ENCODE measurements at regions not wholly inside any gene's neighbourhood (a gene's known extent, or its start where the extent isn't known, plus 50 kb on each side); places are given as distances from the start of the nearest gene placed in this dataset.

- Histone ChIP-seq H3K36me3 (ENCODE audit: insufficient read depth, low read length) (no peaks in the 10 kb centered on the region), H3K27ac (ENCODE audit: low read depth, low read length) (no peak overlapping the region), H3K4me2 (ENCODE audit: insufficient read depth, low read length) (no peak overlapping the region), H3K79me2 (ENCODE audit: insufficient read depth, low read length) (no peaks in the 10 kb centered on the region), H3K4me1 (ENCODE audit: insufficient read depth, low read length) (no peaks in the 10 kb centered on the region), H2AFZ (ENCODE audit: low read length) (peak overlapping the region; percentile 6), H3K4me3 (ENCODE audit: insufficient read depth, low read length) (no peak overlapping the region), H3K27me3 (ENCODE audit: insufficient read depth, low read length) (no peaks in the 10 kb centered on the region), H3K9me3 (ENCODE audit: low read depth, low read length) (no peaks in the 10 kb centered on the region), H4K20me1 (ENCODE audit: insufficient read depth, low read length) (no peaks in the 10 kb centered on the region)
- no peak for DNase-seq (ENCODE audit: insufficient read length, low spot score, missing footprints)
- TF ChIP-seq, protein P1, sequence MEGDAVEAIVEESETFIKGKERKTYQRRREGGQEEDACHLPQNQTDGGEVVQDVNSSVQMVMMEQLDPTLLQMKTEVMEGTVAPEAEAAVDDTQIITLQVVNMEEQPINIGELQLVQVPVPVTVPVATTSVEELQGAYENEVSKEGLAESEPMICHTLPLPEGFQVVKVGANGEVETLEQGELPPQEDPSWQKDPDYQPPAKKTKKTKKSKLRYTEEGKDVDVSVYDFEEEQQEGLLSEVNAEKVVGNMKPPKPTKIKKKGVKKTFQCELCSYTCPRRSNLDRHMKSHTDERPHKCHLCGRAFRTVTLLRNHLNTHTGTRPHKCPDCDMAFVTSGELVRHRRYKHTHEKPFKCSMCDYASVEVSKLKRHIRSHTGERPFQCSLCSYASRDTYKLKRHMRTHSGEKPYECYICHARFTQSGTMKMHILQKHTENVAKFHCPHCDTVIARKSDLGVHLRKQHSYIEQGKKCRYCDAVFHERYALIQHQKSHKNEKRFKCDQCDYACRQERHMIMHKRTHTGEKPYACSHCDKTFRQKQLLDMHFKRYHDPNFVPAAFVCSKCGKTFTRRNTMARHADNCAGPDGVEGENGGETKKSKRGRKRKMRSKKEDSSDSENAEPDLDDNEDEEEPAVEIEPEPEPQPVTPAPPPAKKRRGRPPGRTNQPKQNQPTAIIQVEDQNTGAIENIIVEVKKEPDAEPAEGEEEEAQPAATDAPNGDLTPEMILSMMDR (IDR thresholded peaks at IDR 0.05; ENCODE audit: extremely low read depth, low read depth, low read length), result no peak
Observed at GRCh38 chr5:98443881-98444280, 329.6 kb upstream of the RGMB start.

GRCh38 chr5:98453296-98453695 is 320.2 kb upstream of the RGMB start:
- Histone ChIP-seq H2AFZ (ENCODE audit: low read length) (no peak overlapping the region), H3K4me2 (ENCODE audit: insufficient read depth, low read length) (no peak overlapping the region), H3K36me3 (ENCODE audit: insufficient read depth, low read length) (no peaks in the 10 kb centered on the region), H3K4me3 (ENCODE audit: insufficient read depth, low read length) (no peak overlapping the region), H3K27ac (ENCODE audit: low read depth, low read length) (no peak overlapping the region), H3K27me3 (ENCODE audit: insufficient read depth, low read length) (no peaks in the 10 kb centered on the region), H3K9me3 (ENCODE audit: low read depth, low read length) (no peaks in the 10 kb centered on the region), H3K4me1 (ENCODE audit: insufficient read depth, low read length) (peaks cover 29% of the 10 kb centered on the region), H3K79me2 (ENCODE audit: insufficient read depth, low read length) (no peaks in the 10 kb centered on the region), H4K20me1 (ENCODE audit: insufficient read depth, low read length) (no peaks in the 10 kb centered on the region)
- TF ChIP-seq, protein P1 (IDR thresholded peaks at IDR 0.05; ENCODE audit: extremely low read depth, low read depth, low read length), result no peak
- DNase-seq (ENCODE audit: insufficient read length, low spot score, missing footprints), result no peak

DNA sequence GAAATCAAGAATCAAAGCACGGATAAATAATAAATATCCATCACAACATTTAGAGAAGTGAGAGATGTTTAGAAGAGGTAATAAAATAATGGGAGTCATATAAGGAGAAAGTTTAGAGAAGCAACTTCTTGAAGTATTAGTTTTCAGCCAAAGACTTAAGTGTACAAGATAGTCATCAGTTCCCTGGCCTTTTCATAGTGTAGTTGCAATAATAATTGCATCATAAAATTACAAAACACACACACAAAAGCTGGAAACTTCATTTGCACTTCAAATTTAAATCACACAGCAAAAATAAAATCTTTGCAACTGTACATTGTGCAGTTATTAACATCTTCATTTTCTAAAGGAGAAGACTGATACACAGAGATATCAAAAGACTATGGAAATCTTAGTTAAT is 319.1 kb upstream of the RGMB start:
- H3K27me3 ChIP-seq (ENCODE audit: insufficient read depth, low read length), result no peaks in the 10 kb centered on the region
- H3K4me1 ChIP-seq (ENCODE audit: insufficient read depth, low read length), result peaks cover 33% of the 10 kb centered on the region
- no peaks in the 10 kb centered on the region for H3K9me3 ChIP-seq (ENCODE audit: low read depth, low read length)
- no peaks in the 10 kb centered on the region for H3K36me3 ChIP-seq (ENCODE audit: insufficient read depth, low read length)
- H2AFZ ChIP-seq (ENCODE audit: low read length), result no peak overlapping the region
- no peak overlapping the region for H3K4me3 ChIP-seq (ENCODE audit: insufficient read depth, low read length)
- H3K27ac ChIP-seq (ENCODE audit: low read depth, low read length), result peak overlapping the region; percentile 93
- H3K79me2 ChIP-seq (ENCODE audit: insufficient read depth, low read length), result no peaks in the 10 kb centered on the region
- H4K20me1 ChIP-seq (ENCODE audit: insufficient read depth, low read length), result no peaks in the 10 kb centered on the region
- H3K4me2 ChIP-seq (ENCODE audit: insufficient read depth, low read length), result peak overlapping the region; percentile 76
- TF ChIP-seq, protein P1 (IDR thresholded peaks at IDR 0.05; ENCODE audit: extremely low read depth, low read depth, low read length), result no peak
- DNase-seq (ENCODE audit: insufficient read length, low spot score, missing footprints), result no peak

- no peaks in the 10 kb centered on the region for H4K20me1 ChIP-seq (ENCODE audit: insufficient read depth, low read length)
- H2AFZ ChIP-seq (ENCODE audit: low read length), result no peak overlapping the region
- H3K27ac ChIP-seq (ENCODE audit: low read depth, low read length), result peak overlapping the region; percentile 93
- no peaks in the 10 kb centered on the region for H3K9me3 ChIP-seq (ENCODE audit: low read depth, low read length)
- H3K27me3 ChIP-seq (ENCODE audit: insufficient read depth, low read length), result no peaks in the 10 kb centered on the region
- TF ChIP-seq, protein P1 (IDR thresholded peaks at IDR 0.05; ENCODE audit: extremely low read depth, low read depth, low read length), result peak; percentile 53
- H3K36me3 ChIP-seq (ENCODE audit: insufficient read depth, low read length), result no peaks in the 10 kb centered on the region
- peaks cover 33% of the 10 kb centered on the region for H3K4me1 ChIP-seq (ENCODE audit: insufficient read depth, low read length)
- no peaks in the 10 kb centered on the region for H3K79me2 ChIP-seq (ENCODE audit: insufficient read depth, low read length)
- peak overlapping the region; percentile 76 for H3K4me2 ChIP-seq (ENCODE audit: insufficient read depth, low read length)
- no peak for DNase-seq (ENCODE audit: insufficient read length, low spot score, missing footprints)
- peak overlapping the region; percentile 31 for H3K4me3 ChIP-seq (ENCODE audit: insufficient read depth, low read length)
Observed at GRCh38 chr5:98454904-98455303, 318.6 kb upstream of the RGMB start.

Measured in osteoblast (primary cell).